Stimulated activated CD4-positive, alpha-beta T cell treated with anti-CD3 and anti-CD28 coated beads, Interleukin-2, amount 100 ng/mL, for 48 hours (primary cell): ENCODE measurements at regions not wholly inside any gene's neighbourhood (a gene's known extent, or its start where the extent isn't known, plus 50 kb on each side); places are given as distances from the start of the nearest gene placed in this dataset.

Experiments
- DNase-seq, 2 donors: peaks; one replicate each; pipeline ENCODE4 v3.0.0-alpha.2; 2020

GRCh38 chr2:52210611-52211010, 1178.7 kb upstream of the NRXN1 start:
- no peak for DNase-seq

GRCh38 chr2:52210161-52210560, 1178.2 kb upstream of the NRXN1 start:
- DNase-seq, result no peak

DNA sequence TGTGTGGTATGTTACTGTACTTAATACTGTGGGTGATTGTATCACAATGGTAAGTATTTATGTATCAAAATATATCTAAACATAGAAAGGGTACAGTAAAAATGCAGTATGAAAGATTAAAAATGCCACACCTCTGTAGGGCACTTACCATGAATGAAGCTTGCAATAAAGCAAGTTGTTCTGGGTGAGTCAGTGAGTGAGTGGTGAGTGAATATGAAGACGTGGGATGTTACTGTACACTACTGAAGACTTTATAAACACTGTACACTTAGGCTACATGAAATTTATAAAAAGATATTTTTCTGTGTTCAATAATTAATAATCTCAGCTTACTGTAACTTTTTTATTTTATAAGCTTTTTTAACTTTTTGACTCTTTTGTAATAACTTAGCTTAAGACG, 1162.4 kb upstream of the NRXN1 start:
- no peak for DNase-seq

DNA sequence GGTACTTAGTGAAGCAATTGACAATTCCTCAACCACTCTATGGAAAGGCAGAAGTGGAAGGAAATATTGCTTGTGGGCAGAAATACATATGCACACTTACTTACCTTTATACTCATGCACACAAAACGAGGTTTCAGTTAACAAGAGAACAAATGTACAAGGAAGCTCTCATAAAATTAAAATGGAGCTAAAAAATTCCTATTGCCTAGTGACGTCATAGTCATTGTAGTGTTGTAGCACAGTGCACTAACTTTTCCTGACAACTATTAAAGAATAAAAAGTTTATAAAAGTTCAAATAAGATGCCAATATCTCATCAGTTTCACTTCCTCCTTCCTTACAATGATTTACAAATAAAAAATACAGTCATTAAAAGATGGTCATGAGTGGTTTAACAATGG, 1161.9 kb upstream of the NRXN1 start:
- DNase-seq, result no peak

- no peak for DNase-seq
Observed at GRCh38 chr2:52192656-52193055, 1160.7 kb upstream of the NRXN1 start.

DNA sequence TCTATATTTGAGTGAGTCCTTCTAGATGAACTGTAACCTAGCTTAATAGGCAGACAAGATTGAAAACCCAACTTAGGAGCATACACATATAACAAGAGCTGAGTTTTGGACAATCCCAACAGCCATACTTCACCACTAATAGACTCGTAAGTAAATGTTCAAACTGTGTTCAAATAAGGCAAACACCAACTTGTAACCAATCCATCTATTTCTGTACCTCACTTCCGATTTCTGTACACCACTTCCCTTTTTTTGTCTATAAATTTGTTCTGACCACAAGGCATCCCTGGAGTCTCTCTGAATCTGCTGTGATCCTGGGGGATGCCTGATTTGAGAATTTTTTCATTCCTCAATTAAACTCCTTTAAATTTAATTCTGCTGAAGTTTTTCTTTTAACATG, 1149.1 kb upstream of the NRXN1 start:
- no peak for DNase-seq

DNA sequence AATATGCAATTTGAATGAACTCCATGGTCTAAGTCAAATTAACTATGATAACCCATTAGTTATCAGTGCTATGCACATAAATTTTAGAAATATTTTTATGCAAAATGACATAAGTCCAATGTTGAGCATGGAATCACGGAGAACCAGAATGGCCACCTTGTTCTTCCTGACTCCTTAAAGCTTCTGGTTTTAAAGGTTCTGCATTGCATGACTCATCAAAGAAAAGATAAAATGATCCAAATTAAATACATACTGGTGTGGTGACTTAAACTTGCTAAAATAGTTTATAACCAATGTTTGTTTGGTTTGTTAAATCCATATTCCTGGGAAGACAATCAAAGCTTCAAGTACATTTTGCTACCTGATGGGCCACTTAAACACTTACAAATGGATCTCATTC, 1146.9 kb upstream of the NRXN1 start:
- DNase-seq, result no peak

- no peak for DNase-seq
Observed at GRCh38 chr2:52145005-52145404, 1113.1 kb upstream of the NRXN1 start.

GRCh38 chr2:52144590-52144989, 1112.7 kb upstream of the NRXN1 start:
- no peak for DNase-seq

GRCh38 chr2:52141076-52141475, 1109.1 kb upstream of the NRXN1 start:
- DNase-seq, result no peak

DNA sequence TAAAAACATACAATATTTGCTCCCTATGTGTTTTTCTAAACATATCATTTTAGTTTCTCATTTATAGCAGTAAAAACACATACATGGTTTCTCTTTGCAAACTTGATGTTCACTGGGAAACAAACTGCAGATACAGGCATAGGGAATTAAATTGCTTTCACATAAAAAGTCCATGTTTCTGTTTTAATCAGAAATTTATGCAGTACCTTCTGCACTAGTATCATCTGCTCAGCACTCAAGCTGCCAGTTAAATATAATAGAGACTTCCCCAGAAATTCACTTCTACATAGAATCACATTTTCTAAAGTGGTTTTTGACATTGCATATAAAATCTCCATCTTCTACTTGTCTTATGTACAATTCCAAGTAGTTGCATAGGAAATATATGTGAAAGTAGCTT, 1107.3 kb upstream of the NRXN1 start:
- DNase-seq, result no peak

DNA sequence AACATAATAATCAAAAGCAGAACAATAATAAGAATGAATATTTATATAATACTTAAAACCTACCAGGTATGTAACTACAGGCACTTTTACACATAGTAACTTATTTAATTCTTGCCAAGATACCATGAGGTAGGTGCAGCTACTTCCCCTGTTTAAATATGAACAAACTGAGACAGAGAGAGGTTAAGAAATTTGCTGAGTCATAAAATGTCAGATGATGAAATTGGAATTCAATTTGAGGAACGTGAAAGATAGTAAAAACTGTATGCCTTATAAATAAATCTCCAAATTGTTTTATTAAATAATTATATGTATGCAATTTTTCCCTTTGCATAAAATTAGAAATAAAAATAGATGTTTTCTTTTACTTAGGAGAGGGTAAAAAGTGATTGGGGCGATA, 1103.3 kb upstream of the NRXN1 start:
- no peak for DNase-seq

DNA sequence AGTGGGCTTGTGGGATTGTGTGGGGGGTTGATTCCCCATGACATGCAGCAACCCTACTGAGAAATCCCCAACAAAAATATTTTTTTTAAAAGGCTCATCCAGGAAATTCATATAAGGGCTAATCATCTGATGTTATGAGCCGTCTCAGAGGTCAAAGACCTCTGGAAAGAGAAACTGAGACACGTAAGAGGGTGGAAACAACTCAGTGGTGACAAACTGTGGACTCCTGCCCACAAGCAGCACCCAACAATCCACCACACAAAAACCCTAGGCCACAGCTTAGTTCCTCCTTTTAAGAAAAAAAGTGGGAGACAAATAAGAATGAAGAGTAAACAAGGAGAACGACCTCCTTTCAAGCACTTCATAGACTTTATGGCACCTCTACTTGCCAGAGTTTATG, 1096.1 kb upstream of the NRXN1 start:
- no peak for DNase-seq

DNA sequence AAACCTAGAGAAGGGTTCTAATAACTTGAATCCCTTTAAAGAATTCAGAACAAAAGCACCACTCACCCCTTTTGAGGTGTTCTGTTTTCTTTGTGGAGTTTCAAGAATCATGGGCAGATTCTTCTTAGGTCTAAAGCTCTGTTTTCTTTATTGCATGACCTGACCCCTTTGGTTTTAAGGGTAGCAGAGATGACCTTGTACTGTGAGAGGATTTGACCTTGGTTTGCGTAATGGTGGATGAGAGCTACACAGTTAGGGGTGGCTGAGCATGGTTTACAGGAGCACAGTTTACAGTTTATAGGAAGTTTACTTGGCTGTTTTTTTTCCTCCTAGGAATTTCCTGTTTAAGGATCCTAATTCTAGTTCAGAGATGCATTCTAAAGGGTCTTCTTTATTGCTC, 1095.6 kb upstream of the NRXN1 start:
- DNase-seq, result no peak

GRCh38 chr2:52117299-52117698, 1085.4 kb upstream of the NRXN1 start:
- DNase-seq, result no peak

- DNase-seq, result no peak
Observed at GRCh38 chr2:52115750-52116149, 1083.8 kb upstream of the NRXN1 start.

GRCh38 chr2:52113338-52113737, 1081.4 kb upstream of the NRXN1 start:
- DNase-seq, result no peak

DNA sequence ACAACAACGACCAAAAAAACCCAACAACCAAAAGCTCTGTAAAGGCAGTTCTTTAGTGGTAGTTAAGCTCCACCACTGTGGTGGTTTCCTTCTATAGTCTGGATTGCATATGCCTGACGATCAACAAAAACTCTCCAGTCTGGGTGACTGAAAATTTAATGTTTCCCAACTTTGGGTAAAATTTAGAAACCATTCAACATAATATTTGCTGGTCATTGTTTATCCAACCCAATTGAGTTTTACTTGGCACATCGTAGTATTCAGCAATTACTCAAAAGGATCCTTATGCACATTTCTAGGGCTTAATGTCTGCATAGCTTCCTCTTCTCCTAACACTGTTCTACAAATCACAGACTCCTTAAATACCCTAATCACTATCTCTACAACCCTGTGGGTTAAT, 1080.2 kb upstream of the NRXN1 start:
- DNase-seq, result no peak

- DNase-seq, result no peak
Observed at GRCh38 chr2:52107124-52107523, 1075.2 kb upstream of the NRXN1 start.

DNA sequence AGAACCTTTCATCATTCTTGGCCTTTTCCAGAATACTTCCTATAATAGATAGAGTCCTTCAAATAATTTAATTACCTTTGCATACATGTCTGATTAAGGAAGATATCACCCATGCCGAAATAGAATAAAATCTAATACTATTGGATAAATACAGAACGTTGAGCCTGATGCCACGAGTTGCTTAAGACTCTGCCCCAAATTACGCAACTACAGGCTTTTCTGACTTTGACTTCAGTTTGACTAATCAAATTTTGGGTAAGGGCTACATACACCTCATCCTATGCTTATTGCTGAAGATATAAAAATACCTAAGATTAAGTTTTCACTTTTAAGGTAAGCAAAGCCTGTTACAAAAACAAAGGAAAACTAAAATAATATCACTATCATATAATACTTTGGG, 1065.1 kb upstream of the NRXN1 start:
- no peak for DNase-seq

- no peak for DNase-seq
Observed at GRCh38 chr2:52084759-52085158, 1052.8 kb upstream of the NRXN1 start.

- DNase-seq, result no peak
Observed at GRCh38 chr2:52083214-52083613, 1051.3 kb upstream of the NRXN1 start.

GRCh38 chr2:52082646-52083045, 1050.7 kb upstream of the NRXN1 start:
- no peak for DNase-seq

- DNase-seq, result no peak
Observed at GRCh38 chr2:52079602-52080001, 1047.7 kb upstream of the NRXN1 start.

DNA sequence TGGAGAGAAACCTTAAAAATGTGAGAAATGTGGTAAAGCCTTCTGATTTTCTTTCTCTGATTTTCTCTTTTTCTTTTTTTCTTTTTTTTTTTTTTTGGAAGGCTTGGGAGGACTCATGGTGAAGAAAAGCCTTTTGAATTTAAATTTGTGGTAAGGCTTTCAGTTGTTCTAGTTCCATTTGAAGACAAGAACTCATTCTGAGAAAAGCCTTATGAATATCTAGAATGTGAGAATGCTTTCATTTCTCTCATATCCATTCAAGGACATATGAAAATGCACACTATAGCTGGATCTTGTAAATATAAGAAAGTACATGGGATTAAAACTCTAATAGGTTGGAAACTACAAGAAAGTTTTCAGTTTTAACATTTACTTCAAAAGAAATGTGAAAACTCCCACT, 1045.2 kb upstream of the NRXN1 start:
- DNase-seq, result no peak

DNA sequence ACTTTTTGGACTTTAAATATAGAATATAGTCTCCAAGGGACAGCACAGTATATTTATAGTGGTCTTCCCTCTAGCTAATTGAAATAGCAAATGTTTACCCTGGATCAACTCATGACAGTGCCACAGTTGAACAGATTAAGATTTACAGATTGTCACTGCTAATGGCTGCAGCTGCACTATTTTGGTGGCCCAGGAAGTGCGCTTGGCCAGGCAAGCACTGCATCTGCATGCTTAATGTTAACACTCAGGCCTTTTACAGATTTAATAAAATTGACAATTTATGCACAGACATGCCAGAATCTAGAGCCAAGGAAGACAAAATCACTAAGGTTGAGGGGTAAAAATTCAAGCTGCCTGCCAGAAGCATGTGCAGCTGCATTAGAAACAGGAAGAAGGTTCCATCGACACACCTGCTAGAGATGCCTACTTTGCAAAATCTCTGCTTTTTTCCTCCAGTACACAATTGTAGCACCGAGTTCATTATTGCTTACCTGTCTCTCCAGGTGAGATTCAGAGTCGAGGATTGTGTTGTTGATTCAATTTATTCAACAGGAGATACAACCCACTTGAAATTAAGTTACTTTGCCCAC, 1042.3 kb upstream of the NRXN1 start:
- no peak for DNase-seq
